ENCODE measurements at regions not wholly inside any gene's neighbourhood (a gene's known extent, or its start where the extent isn't known, plus 50 kb on each side); places are given as distances from the start of the nearest gene placed in this dataset.

DNA sequence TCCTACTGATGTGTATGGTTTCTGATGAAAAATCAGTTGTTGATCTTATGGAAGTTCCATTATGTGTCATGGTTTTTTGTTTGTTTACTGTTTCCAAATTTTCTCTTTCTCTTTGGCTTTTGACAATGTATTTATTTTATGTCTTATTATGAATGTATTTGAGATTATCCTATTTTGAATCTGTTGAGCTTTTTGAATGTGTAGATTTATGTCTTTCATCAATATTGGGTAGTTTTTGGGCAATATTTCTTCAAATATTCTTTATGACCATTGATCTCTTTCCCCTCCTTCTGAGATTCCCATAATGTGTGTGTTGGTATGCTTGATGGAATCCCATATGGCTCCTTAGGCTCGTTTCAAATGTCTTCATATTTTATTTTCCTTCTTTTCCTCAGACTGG, 80.5 kb upstream of the FAM47C start:
- Histone ChIP-seq H3K4me3 (ENCODE audit: control extremely low read depth in 1 of 5, extremely low read depth in 1 of 5, insufficient read depth in 1 of 5, low read depth in 2 of 5, low read length in 4 of 5) (no peak overlapping the region), H3K4me2 (replicated peaks; ENCODE audit: low read depth, low read length, poor library complexity, severe bottlenecking) (no peak overlapping the region), H2AFZ (ENCODE audit: insufficient read depth, low read depth, low read length, poor library complexity, severe bottlenecking) (no peak overlapping the region), H3K9me3 (ENCODE audit: control extremely low read depth in 1 of 3, control insufficient read depth in 2 of 3, insufficient read depth in 1 of 3, low read length in 2 of 3) (no peaks in the 10 kb centered on the region), H3K36me3 (replicated peaks in 1 of 2; ENCODE audit: control extremely low read depth in 1 of 2, control insufficient read depth in 1 of 2, extremely low read depth in 1 of 2, insufficient read depth in 2 of 2, low read length in 1 of 2) (no peaks in the 10 kb centered on the region), H3K27me3 (replicated peaks in 1 of 4; ENCODE audit: control extremely low read depth in 1 of 4, control insufficient read depth in 3 of 4, insufficient read depth in 4 of 4, low read length in 3 of 4) (no peaks in the 10 kb centered on the region), H3K27ac (ENCODE audit: low read length in 2 of 2) (no peak overlapping the region), H3K4me1 (ENCODE audit: control insufficient read depth in 2 of 2, insufficient read depth in 2 of 2, low read length in 2 of 2) (no peaks in the 10 kb centered on the region), H3K79me2 (ENCODE audit: control insufficient read depth, insufficient read depth, low read length) (no peaks in the 10 kb centered on the region), H3K9ac (ENCODE audit: low read length) (no peak overlapping the region), H4K20me1 (ENCODE audit: control insufficient read depth, insufficient read depth, low read length, poor library complexity, severe bottlenecking) (no peaks in the 10 kb centered on the region)
- WGBS (ENCODE audit: insufficient coverage), result no CpG with 5 or more reads among the region's 1 CpG
- intact Hi-C loops (cut with micrococcal nuclease), result no loop called here
- ATAC-seq (ENCODE audit: low read depth) (no peak), DNase-seq (no peak)
- TF ChIP-seq EZH2 (IDR thresholded peaks at IDR 0.05; ENCODE audit: borderline replicate concordance, insufficient read depth, low read depth, low read length, poor library complexity, severe bottlenecking), result no peak
- TF ChIP-seq, protein P1, sequence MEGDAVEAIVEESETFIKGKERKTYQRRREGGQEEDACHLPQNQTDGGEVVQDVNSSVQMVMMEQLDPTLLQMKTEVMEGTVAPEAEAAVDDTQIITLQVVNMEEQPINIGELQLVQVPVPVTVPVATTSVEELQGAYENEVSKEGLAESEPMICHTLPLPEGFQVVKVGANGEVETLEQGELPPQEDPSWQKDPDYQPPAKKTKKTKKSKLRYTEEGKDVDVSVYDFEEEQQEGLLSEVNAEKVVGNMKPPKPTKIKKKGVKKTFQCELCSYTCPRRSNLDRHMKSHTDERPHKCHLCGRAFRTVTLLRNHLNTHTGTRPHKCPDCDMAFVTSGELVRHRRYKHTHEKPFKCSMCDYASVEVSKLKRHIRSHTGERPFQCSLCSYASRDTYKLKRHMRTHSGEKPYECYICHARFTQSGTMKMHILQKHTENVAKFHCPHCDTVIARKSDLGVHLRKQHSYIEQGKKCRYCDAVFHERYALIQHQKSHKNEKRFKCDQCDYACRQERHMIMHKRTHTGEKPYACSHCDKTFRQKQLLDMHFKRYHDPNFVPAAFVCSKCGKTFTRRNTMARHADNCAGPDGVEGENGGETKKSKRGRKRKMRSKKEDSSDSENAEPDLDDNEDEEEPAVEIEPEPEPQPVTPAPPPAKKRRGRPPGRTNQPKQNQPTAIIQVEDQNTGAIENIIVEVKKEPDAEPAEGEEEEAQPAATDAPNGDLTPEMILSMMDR (IDR thresholded peaks at IDR 0.05), result no peak
- Mint-ChIP-seq H3K27ac (no peak overlapping the region), H3K27me3 (no peaks in the 10 kb centered on the region), H3K9me3 (ENCODE audit: insufficient read depth) (no peaks in the 10 kb centered on the region), H3K4me1 (no peaks in the 10 kb centered on the region), H3K4me3 (no peak overlapping the region)
- ChIA-PET CTCF (no interaction called here), POLR2A (no interaction called here)

DNA sequence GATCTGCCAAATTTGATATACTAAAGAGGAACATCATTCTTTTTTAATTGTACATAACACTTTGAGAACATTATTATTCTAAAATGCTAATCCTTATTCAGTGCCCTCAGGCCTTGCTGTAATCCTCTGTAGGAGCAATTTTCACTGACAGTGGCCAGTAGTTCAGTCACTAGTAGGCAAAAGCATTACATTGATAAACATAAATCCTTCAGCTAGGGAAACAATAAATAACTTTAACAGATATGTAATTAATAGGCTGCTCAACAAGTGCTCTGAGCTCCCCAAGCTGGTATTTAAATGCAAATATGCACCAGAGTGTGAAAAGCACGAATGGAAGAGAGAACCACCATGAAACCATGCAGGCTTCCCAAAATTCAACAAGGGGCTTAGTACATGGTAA, 77.7 kb upstream of the FAM47C start:
- no peak overlapping the region for H2AFZ ChIP-seq (ENCODE audit: insufficient read depth, low read depth, low read length, poor library complexity, severe bottlenecking)
- H3K36me3 ChIP-seq (replicated peaks in 1 of 2; ENCODE audit: control extremely low read depth in 1 of 2, control insufficient read depth in 1 of 2, extremely low read depth in 1 of 2, insufficient read depth in 2 of 2, low read length in 1 of 2), result no peaks in the 10 kb centered on the region
- no peak overlapping the region for H3K4me3 ChIP-seq (ENCODE audit: control extremely low read depth in 1 of 5, extremely low read depth in 1 of 5, insufficient read depth in 1 of 5, low read depth in 2 of 5, low read length in 4 of 5)
- no peaks in the 10 kb centered on the region for H3K9me3 ChIP-seq (ENCODE audit: control extremely low read depth in 1 of 3, control insufficient read depth in 2 of 3, insufficient read depth in 1 of 3, low read length in 2 of 3)
- H3K27ac ChIP-seq (ENCODE audit: low read length in 2 of 2), result no peak overlapping the region
- Mint-ChIP-seq H3K9me3 (ENCODE audit: insufficient read depth) (no peaks in the 10 kb centered on the region), H3K27me3 (no peaks in the 10 kb centered on the region), H3K27ac (no peak overlapping the region), H3K4me1 (no peaks in the 10 kb centered on the region), H3K4me3 (no peak overlapping the region)
- ATAC-seq (ENCODE audit: low read depth), result no peak
- no peaks in the 10 kb centered on the region for H3K79me2 ChIP-seq (ENCODE audit: control insufficient read depth, insufficient read depth, low read length)
- POLR2A ChIA-PET, result no interaction called here
- intact Hi-C loops (cut with micrococcal nuclease), result no loop called here
- no peaks in the 10 kb centered on the region for H3K27me3 ChIP-seq (replicated peaks in 1 of 4; ENCODE audit: control extremely low read depth in 1 of 4, control insufficient read depth in 3 of 4, insufficient read depth in 4 of 4, low read length in 3 of 4)
- H4K20me1 ChIP-seq (ENCODE audit: control insufficient read depth, insufficient read depth, low read length, poor library complexity, severe bottlenecking), result no peaks in the 10 kb centered on the region
- no peak overlapping the region for H3K4me2 ChIP-seq (replicated peaks; ENCODE audit: low read depth, low read length, poor library complexity, severe bottlenecking)
- no peak overlapping the region for H3K9ac ChIP-seq (ENCODE audit: low read length)
- no CpG with 5 or more reads among the region's 1 CpG for WGBS (ENCODE audit: insufficient coverage)
- no peak for TF ChIP-seq EZH2 (IDR thresholded peaks at IDR 0.05; ENCODE audit: borderline replicate concordance, insufficient read depth, low read depth, low read length, poor library complexity, severe bottlenecking)
- TF ChIP-seq, protein P1 (IDR thresholded peaks at IDR 0.05), result no peak
- CTCF ChIA-PET, result no interaction called here
- DNase-seq, result no peak
- no peaks in the 10 kb centered on the region for H3K4me1 ChIP-seq (ENCODE audit: control insufficient read depth in 2 of 2, insufficient read depth in 2 of 2, low read length in 2 of 2)

Measured in B cell (primary cell).